GM10266 (cell line): ENCODE measurements at regions not wholly inside any gene's neighbourhood (a gene's known extent, or its start where the extent isn't known, plus 50 kb on each side); places are given as distances from the start of the nearest gene placed in this dataset.
"Not testable (repeated sequence)": the region's sequence is repeated elsewhere in the genome, so short reads cannot be mapped to it uniquely, and the experiment has no call there.

Experiments used
- DNase-seq: peaks from one replicate; pipeline ENCODE4 v3.0.0; 2012; ENCODE audit errors: extremely low spot score
- CTCF ChIP-seq: IDR thresholded peaks from 2 replicates; pipeline ENCODE4 v1.5.1; 2012; ENCODE audit warnings: mild to moderate bottlenecking, low read depth; ENCODE audit not compliant: control insufficient read depth, insufficient read depth; ENCODE audit errors: missing control alignments

GRCh38 chr5:124824637-124825158, 78.3 kb upstream of the ZNF608 start:
- no peak for DNase-seq
- TF ChIP-seq CTCF: no peak

- TF ChIP-seq CTCF: no peak
- no peak for DNase-seq
These were observed 79.0 kb upstream of the ZNF608 start for GRCh38 chr5:124825250-124825982.

GRCh38 chr5:124825983-124826337, 79.5 kb upstream of the ZNF608 start:
- no peak for DNase-seq
- TF ChIP-seq CTCF: no peak

- DNase-seq: no peak
- TF ChIP-seq CTCF: no peak
These were observed 82.3 kb upstream of the ZNF608 start for GRCh38 chr5:124828731-124829234.

- no peak for DNase-seq
- no peak for TF ChIP-seq CTCF
These were observed 85.3 kb upstream of the ZNF608 start for GRCh38 chr5:124831687-124832240.

GRCh38 chr5:124832510-124832909, 86.1 kb upstream of the ZNF608 start:
- no peak for DNase-seq
- TF ChIP-seq CTCF: no peak

- DNase-seq: not testable (repeated sequence)
These were observed 89.9 kb upstream of the ZNF608 start for GRCh38 chr5:124836314-124836713.
